ENCODE measurements at regions not wholly inside any gene's neighbourhood (a gene's known extent, or its start where the extent isn't known, plus 50 kb on each side); places are given as distances from the start of the nearest gene placed in this dataset.
"Not testable (repeated sequence)": the region's sequence is repeated elsewhere in the genome, so short reads cannot be mapped to it uniquely, and the experiment has no call there.

DNA sequence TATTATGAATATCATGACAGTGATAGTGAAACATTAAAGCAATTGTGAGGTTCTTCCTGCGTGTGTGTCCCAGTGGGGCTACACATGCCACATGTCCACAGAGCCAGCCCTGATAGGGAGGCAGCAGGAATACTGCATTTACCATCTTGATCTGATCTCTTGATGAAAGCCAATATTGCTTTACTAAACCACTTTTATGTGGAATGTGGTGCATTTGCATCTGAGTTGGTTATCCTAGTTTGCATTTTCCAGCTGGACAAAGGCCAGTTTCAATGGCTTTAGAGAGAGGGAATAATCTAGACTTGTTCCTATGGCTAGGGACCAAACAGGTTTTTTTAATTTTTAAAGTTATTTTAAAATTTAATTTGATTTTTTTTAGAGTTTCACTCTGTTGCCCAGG, 216.3 kb upstream of the FERMT1 start:
- ATAC-seq (ENCODE audit: low FRiP score) (no peak), DNase-seq (ENCODE audit: low spot score) (no peak)
- TF ChIP-seq, protein P1, sequence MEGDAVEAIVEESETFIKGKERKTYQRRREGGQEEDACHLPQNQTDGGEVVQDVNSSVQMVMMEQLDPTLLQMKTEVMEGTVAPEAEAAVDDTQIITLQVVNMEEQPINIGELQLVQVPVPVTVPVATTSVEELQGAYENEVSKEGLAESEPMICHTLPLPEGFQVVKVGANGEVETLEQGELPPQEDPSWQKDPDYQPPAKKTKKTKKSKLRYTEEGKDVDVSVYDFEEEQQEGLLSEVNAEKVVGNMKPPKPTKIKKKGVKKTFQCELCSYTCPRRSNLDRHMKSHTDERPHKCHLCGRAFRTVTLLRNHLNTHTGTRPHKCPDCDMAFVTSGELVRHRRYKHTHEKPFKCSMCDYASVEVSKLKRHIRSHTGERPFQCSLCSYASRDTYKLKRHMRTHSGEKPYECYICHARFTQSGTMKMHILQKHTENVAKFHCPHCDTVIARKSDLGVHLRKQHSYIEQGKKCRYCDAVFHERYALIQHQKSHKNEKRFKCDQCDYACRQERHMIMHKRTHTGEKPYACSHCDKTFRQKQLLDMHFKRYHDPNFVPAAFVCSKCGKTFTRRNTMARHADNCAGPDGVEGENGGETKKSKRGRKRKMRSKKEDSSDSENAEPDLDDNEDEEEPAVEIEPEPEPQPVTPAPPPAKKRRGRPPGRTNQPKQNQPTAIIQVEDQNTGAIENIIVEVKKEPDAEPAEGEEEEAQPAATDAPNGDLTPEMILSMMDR (IDR thresholded peaks at IDR 0.05): no peak

DNA sequence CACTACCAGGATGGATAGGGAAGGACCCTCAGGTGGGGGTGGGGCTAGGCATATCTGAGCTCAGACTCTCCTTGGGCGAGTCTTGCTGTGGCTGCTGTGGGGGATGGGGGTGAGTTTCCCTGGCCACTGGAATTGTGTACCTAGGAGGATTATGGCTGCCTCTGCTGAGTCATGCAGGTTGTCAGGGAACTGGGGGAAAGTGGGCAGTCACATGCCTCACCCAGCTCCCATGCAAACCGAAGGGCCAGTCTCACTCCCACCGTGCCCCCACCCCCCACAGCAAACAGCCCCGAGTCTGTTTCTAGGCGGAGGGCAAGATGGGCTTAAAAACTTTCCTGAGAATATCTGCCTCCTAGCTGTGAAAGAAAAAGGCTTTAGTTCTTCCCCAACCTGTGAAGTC, 210.3 kb upstream of the FERMT1 start:
- no peak for DNase-seq (ENCODE audit: low spot score)
- TF ChIP-seq, protein P1 (IDR thresholded peaks at IDR 0.05): no peak
- ATAC-seq (ENCODE audit: low FRiP score): no peak

DNA sequence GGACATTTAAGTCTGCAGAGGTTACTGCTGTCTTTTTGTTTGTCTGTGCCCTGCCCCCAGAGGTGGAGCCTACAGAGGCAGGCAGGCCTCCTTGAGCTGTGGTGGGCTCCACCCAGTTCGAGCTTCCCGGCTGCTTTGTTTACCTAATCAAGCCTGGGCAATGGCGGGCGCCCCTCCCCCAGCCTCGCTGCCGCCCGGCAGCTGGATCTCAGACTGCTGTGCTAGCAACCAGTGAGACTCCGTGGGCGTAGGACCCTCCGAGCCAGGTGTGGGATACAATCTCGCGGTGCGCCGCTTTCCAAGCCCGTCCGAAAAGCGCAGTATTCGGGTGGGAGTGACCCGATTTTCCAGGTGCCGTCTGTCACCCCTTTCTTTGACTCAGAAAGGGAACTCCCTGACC, 198.4 kb upstream of the FERMT1 start:
- DNase-seq (ENCODE audit: low spot score); ATAC-seq (ENCODE audit: low FRiP score): not testable (repeated sequence)

- ATAC-seq (ENCODE audit: low FRiP score) (no peak), DNase-seq (ENCODE audit: low spot score) (no peak)
- TF ChIP-seq, protein P1 (IDR thresholded peaks at IDR 0.05): no peak
Measured at GRCh38 chr20:6311841-6312655, 189.2 kb upstream of the FERMT1 start.

GRCh38 chr20:6311097-6311496, 188.3 kb upstream of the FERMT1 start:
- TF ChIP-seq, protein P1 (IDR thresholded peaks at IDR 0.05): no peak
- ATAC-seq (ENCODE audit: low FRiP score) (no peak), DNase-seq (ENCODE audit: low spot score) (no peak)

- no peak for DNase-seq (ENCODE audit: low spot score)
- TF ChIP-seq, protein P1 (IDR thresholded peaks at IDR 0.05): no peak
- no peak for ATAC-seq (ENCODE audit: low FRiP score)
Measured at GRCh38 chr20:6305536-6305935, 182.7 kb upstream of the FERMT1 start.

DNA sequence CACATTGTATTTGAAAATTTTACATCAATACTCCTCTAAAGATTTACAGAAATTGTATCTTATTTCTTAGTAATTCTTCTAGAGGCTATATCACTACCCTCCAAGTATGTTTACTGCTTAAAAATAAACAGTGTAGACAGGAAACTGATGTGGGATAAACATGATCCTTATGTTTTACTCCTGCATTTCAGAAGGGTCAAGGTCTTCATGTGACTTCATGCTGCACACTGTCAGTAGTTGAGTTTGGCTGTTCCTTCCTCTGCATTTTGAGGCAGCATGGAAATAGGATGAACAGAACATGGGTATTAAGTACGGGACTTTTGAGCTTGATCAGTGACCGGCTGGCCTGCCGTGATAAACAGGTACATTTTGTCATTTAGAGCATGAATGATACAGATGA, 179.2 kb upstream of the FERMT1 start:
- no peak for DNase-seq (ENCODE audit: low spot score)
- TF ChIP-seq, protein P1 (IDR thresholded peaks at IDR 0.05): no peak
- no peak for ATAC-seq (ENCODE audit: low FRiP score)

Measured in omental fat pad (tissue), 3 donors.